H1 (cell line): ENCODE measurements at regions not wholly inside any gene's neighbourhood (a gene's known extent, or its start where the extent isn't known, plus 50 kb on each side); places are given as distances from the start of the nearest gene placed in this dataset.

Source experiments
- SP1 ChIP-seq: IDR thresholded peaks from 2 replicates; pipeline ENCODE4 v1.6.1; 2011; ENCODE audit warnings: low read depth, low read length
- TF ChIP-seq, protein P1 (sequence below): fragments of 300-600 bp; sonication (generic); IDR thresholded peaks from 2 replicates; pipeline ENCODE4 v1.7.1; 2012; ENCODE audit warnings: low read length, moderate library complexity, mild to moderate bottlenecking, inconsistent platforms; ENCODE audit not compliant: insufficient replicate concordance
- TF ChIP-seq, protein P2 (sequence below): IDR thresholded peaks from 2 replicates; pipeline ENCODE4 v1.6.1; 2012; ENCODE audit warnings: low read length, inconsistent platforms

GRCh38 chr11:97982512-97982911, 1038.2 kb upstream of the CNTN5 start (continued):
- TF ChIP-seq, protein P1, sequence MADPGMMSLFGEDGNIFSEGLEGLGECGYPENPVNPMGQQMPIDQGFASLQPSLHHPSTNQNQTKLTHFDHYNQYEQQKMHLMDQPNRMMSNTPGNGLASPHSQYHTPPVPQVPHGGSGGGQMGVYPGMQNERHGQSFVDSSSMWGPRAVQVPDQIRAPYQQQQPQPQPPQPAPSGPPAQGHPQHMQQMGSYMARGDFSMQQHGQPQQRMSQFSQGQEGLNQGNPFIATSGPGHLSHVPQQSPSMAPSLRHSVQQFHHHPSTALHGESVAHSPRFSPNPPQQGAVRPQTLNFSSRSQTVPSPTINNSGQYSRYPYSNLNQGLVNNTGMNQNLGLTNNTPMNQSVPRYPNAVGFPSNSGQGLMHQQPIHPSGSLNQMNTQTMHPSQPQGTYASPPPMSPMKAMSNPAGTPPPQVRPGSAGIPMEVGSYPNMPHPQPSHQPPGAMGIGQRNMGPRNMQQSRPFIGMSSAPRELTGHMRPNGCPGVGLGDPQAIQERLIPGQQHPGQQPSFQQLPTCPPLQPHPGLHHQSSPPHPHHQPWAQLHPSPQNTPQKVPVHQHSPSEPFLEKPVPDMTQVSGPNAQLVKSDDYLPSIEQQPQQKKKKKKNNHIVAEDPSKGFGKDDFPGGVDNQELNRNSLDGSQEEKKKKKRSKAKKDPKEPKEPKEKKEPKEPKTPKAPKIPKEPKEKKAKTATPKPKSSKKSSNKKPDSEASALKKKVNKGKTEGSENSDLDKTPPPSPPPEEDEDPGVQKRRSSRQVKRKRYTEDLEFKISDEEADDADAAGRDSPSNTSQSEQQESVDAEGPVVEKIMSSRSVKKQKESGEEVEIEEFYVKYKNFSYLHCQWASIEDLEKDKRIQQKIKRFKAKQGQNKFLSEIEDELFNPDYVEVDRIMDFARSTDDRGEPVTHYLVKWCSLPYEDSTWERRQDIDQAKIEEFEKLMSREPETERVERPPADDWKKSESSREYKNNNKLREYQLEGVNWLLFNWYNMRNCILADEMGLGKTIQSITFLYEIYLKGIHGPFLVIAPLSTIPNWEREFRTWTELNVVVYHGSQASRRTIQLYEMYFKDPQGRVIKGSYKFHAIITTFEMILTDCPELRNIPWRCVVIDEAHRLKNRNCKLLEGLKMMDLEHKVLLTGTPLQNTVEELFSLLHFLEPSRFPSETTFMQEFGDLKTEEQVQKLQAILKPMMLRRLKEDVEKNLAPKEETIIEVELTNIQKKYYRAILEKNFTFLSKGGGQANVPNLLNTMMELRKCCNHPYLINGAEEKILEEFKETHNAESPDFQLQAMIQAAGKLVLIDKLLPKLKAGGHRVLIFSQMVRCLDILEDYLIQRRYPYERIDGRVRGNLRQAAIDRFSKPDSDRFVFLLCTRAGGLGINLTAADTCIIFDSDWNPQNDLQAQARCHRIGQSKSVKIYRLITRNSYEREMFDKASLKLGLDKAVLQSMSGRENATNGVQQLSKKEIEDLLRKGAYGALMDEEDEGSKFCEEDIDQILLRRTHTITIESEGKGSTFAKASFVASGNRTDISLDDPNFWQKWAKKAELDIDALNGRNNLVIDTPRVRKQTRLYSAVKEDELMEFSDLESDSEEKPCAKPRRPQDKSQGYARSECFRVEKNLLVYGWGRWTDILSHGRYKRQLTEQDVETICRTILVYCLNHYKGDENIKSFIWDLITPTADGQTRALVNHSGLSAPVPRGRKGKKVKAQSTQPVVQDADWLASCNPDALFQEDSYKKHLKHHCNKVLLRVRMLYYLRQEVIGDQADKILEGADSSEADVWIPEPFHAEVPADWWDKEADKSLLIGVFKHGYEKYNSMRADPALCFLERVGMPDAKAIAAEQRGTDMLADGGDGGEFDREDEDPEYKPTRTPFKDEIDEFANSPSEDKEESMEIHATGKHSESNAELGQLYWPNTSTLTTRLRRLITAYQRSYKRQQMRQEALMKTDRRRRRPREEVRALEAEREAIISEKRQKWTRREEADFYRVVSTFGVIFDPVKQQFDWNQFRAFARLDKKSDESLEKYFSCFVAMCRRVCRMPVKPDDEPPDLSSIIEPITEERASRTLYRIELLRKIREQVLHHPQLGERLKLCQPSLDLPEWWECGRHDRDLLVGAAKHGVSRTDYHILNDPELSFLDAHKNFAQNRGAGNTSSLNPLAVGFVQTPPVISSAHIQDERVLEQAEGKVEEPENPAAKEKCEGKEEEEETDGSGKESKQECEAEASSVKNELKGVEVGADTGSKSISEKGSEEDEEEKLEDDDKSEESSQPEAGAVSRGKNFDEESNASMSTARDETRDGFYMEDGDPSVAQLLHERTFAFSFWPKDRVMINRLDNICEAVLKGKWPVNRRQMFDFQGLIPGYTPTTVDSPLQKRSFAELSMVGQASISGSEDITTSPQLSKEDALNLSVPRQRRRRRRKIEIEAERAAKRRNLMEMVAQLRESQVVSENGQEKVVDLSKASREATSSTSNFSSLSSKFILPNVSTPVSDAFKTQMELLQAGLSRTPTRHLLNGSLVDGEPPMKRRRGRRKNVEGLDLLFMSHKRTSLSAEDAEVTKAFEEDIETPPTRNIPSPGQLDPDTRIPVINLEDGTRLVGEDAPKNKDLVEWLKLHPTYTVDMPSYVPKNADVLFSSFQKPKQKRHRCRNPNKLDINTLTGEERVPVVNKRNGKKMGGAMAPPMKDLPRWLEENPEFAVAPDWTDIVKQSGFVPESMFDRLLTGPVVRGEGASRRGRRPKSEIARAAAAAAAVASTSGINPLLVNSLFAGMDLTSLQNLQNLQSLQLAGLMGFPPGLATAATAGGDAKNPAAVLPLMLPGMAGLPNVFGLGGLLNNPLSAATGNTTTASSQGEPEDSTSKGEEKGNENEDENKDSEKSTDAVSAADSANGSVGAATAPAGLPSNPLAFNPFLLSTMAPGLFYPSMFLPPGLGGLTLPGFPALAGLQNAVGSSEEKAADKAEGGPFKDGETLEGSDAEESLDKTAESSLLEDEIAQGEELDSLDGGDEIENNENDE = no peak
- TF ChIP-seq, protein P2, sequence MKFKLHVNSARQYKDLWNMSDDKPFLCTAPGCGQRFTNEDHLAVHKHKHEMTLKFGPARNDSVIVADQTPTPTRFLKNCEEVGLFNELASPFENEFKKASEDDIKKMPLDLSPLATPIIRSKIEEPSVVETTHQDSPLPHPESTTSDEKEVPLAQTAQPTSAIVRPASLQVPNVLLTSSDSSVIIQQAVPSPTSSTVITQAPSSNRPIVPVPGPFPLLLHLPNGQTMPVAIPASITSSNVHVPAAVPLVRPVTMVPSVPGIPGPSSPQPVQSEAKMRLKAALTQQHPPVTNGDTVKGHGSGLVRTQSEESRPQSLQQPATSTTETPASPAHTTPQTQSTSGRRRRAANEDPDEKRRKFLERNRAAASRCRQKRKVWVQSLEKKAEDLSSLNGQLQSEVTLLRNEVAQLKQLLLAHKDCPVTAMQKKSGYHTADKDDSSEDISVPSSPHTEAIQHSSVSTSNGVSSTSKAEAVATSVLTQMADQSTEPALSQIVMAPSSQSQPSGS = no peak
- TF ChIP-seq SP1 = no peak
